Inflammatory macrophage (primary cell): ENCODE measurements at regions not wholly inside any gene's neighbourhood (a gene's known extent, or its start where the extent isn't known, plus 50 kb on each side); places are given as distances from the start of the nearest gene placed in this dataset.
"Not testable (repeated sequence)": the region's sequence is repeated elsewhere in the genome, so short reads cannot be mapped to it uniquely, and the experiment has no call there.

ENCODE experiments used
- DNase-seq, 2 donors: peaks; one replicate each; pipeline ENCODE4 v3.0.0-alpha.2; 2020 to 2022

GRCh38 chr2:212912445-212913103 is 238.8 kb downstream of the IKZF2 start:
- peak; percentile 47 to 48 for DNase-seq

GRCh38 chr2:212911011-212911410 is 240.4 kb downstream of the IKZF2 start:
- DNase-seq = no peak

DNA sequence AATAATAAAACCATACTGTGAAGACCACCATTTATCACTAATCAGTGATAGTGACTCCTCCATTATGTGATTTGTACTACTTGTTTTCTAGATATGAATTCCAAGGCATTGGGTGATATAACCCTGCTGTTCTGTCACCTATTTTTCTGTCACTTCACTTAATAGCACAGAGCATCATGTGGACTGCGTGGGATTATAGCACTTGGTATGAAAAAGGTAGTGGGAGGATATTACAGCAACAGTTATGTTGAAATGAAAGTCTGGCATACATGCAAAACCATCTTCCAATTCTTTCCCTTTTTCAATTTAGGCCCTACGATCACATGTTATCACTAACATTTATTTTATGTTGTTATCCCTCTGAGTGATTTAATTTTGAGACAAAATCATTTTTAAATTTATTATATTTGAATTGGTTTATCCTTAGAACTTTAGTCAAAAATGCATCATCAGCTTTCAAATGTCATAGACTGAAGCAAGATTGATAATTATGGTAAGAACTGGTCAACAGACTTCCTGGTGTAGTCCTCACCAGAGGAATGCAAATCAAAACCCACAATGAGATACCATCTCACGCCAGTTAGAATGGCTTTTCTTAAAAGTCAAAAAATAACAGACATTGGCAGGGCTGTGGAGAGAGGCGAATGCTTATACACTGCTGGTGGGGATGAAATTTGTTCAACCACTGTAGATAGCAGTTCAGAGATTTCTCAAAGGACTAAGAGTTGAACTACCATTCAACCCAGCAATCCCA is 242.6 kb downstream of the IKZF2 start:
- DNase-seq = peak; percentile 71 to 82

GRCh38 chr2:212908031-212908430 is 243.4 kb downstream of the IKZF2 start:
- DNase-seq = peak in 1 of 2 donors; percentile 43

GRCh38 chr2:212906620-212907019 is 244.8 kb downstream of the IKZF2 start:
- DNase-seq = no peak

GRCh38 chr2:212905640-212906201 is 245.7 kb downstream of the IKZF2 start:
- no peak for DNase-seq

DNA sequence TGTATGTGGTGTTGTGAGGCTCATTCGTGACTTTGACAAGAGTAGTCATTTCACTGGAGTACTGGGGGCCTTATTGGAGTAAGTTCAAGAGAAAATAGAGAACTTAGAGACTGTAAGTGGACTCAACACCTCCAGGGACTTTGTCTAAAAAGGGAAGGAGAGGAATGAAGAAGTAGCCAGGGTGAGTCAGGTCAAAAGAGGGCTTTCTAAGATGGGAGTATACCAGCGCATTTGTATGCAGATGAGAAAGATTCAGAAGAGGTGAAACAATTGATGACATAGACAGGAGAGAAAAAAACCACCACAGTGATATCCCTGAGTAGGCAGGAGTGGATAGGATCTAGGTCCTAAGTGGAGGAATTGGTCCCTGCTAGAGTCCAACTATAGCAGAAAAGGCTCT is 246.8 kb downstream of the IKZF2 start:
- peak; percentile 57 to 62 for DNase-seq

DNA sequence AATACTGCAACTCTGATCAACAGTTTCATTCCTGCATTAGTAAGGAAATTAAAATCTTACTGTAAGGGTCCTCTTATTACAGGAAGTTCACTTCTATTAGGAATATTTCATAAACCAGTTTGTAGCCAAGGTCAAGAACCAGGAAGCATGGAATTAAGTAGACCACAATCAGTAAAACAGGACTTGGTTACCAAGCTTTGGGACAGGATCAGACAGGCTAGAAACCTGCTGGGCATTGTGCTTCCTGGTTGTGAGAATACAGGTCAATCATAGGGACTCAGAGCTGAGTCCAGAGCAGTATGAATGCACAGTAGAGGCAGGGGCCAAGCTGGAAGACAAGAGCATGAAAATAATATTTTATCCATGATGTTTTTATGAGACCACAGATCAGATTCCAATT is 248.0 kb downstream of the IKZF2 start:
- DNase-seq = no peak

DNA sequence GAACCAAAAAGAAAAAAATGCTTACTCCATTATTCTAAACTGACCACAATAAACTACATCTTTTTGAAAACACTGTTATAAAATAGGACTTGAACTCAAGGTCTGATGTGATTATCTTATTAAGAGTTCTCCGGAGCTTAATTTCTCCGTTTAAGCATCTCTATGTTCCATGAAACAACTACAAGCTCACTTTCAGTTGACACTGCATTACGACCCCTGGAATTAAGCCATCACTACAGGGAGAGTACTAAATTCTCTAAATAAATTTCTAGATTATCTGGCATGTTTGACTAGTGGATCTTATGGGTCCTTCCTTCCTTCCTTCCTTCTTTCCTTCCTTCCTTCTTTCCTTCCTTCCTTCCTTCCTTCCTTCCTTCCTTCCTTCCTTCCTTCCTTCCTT is 249.0 kb downstream of the IKZF2 start:
- DNase-seq = no peak

DNA sequence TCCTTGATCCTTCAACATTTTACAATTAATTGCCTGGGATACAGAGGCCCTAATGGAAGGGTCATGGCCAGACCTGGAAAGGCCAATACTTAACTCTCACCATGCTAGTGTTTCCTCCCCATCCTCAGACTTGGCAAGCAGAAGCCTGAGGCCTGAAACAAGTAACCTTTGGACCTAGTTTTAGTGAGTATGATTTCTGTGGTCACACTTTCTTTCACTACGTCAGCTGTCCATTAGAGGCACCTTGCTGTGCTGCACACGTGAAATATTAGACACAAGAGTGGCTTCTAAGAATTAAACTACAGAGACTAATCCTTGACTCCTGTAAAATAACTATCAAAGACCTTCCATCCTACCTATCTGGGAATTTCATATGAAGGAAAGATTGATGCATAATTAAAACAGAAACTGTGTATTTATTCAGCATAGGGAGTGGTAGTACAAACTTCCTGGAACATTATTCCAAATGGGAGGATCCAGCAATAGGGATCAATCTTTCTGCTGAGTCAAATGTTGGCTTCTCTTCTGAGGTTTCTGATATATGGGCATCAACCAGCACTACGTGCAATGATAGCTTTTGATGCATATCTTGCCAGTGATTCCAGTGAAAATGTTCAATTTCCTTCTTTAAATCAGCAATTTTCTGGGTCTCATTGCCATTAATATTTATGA is 249.7 kb downstream of the IKZF2 start:
- no peak for DNase-seq

GRCh38 chr2:212900715-212901114 is 250.7 kb downstream of the IKZF2 start:
- no peak for DNase-seq

GRCh38 chr2:212898011-212898410 is 253.4 kb downstream of the IKZF2 start:
- DNase-seq = no peak

DNA sequence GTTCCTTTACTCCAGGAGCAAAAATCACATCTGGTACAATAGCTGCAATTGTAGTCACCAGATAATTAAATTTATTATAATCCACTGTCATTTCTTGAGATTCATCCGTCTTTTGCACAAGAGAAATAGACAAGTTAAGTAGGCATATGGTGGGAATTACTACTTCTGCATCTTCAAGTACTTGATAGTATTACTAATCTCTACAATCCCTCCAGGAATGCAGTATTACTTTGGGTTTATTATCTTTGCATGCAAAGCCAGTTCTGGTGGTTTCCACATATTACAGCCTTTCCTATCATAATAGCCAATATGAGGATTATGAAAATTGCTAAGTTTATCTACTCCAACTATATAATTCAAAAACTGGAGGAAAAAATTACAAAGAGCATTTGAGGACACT is 254.1 kb downstream of the IKZF2 start:
- DNase-seq = no peak

DNA sequence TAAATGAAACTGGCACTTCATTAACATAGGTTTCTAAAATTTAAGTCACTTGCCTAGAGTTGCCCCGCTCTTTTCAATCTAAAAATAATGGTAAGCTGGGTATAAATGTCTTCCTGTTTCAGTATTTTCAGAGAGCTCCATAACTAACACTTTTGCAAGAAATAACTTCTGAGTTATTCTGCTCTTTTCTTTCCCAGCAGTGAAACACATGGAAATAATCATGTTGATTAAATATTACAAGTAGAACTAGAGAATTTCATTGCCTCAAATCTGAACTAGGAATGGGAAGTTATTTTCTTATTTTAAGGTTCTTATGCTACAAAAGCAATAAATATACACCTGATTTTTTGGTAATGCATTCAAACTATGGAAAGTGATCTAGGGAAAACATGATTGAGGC is 257.4 kb downstream of the IKZF2 start:
- no peak for DNase-seq

- DNase-seq = no peak
These were observed 258.2 kb downstream of the IKZF2 start for GRCh38 chr2:212893216-212893615.

DNA sequence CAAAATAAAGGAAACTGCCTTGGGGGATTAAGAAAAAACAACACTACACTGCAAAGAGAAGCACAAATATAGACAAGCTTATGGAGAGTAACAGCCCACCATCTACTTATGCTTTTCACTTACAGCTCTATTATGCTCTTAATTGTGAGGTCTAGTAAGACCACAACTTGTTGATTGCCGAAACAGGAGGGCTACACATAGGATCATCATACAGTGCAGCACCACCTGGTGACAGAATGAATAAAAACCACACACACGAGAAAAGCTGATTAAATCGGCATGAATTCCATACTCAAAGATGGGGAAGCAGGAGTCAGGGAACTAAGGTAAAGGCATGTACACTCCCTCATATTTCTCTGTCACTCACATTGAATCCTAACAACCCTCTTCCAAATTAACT is 259.2 kb downstream of the IKZF2 start:
- no peak for DNase-seq

- DNase-seq = no peak
These were observed 259.8 kb downstream of the IKZF2 start for GRCh38 chr2:212891580-212891979.

- DNase-seq = no peak
These were observed 268.8 kb downstream of the IKZF2 start for GRCh38 chr2:212882626-212883025.

- not testable (repeated sequence) for DNase-seq
These were observed 274.9 kb downstream of the IKZF2 start for GRCh38 chr2:212876556-212876955.

- DNase-seq = not testable (repeated sequence)
These were observed 275.5 kb downstream of the IKZF2 start for GRCh38 chr2:212875950-212876349.

GRCh38 chr2:212873256-212873655 is 278.2 kb downstream of the IKZF2 start:
- no peak for DNase-seq

GRCh38 chr2:212871597-212871996 is 279.8 kb downstream of the IKZF2 start:
- no peak for DNase-seq

DNA sequence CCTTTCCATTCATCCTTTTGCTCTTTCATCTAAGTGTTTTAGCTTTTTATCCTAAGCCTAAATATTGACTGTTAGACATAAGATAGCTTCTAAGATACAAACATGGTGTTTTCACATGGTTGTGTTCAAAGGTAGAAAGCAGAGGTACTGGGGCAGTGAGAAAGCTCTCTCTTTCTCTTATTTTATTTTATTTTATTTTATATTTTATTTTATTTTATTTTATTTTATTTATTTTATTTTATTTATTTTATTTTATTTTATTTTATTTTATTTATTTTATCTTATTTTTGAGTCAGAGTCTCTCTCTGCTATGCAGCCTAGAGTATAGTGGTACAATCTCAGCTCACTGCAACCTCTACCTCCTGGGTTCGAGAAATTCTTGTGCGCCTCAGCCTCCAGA is 287.2 kb downstream of the IKZF2 start:
- DNase-seq = no peak
